GM23338 (cell line): ENCODE measurements at regions not wholly inside any gene's neighbourhood (a gene's known extent, or its start where the extent isn't known, plus 50 kb on each side); places are given as distances from the start of the nearest gene placed in this dataset.

Source experiments
- ATAC-seq: fragments of 200-7000 bp; cut with Tn5 transposase; 3 replicates; pipeline ENCODE4 v1.9.1; 2020
- DNase-seq: peaks from one replicate; pipeline ENCODE4 v3.0.0-alpha.2; 2015; ENCODE audit warnings: low spot score
- H2AFZ ChIP-seq: fragments of 200-600 bp; sonication (generic); 2 replicates; pipeline ENCODE4 v1.8.0; 2016; ENCODE audit warnings: antibody characterized with exemption, mild to moderate bottlenecking, moderate library complexity
- H3F3A ChIP-seq: fragments of 200-600 bp; sonication (generic); replicated peaks from 2 replicates; pipeline ENCODE4 v1.8.0; 2017; ENCODE audit warnings: antibody characterized with exemption, mixed run types, low read depth
- H3K27ac ChIP-seq: fragments of 200-600 bp; sonication (generic); 2 replicates; pipeline ENCODE4 v1.6.1; 2016; ENCODE audit warnings: low read depth
- H3K27me3 ChIP-seq: fragments of 200-600 bp; sonication (generic); 2 replicates; pipeline ENCODE4 v1.8.0; 2016; ENCODE audit warnings: mild to moderate bottlenecking, mixed run types, moderate library complexity; ENCODE audit not compliant: insufficient read depth
- H3K36me3 ChIP-seq: fragments of 200-600 bp; sonication (generic); 2 replicates; pipeline ENCODE4 v1.8.0; 2016; ENCODE audit warnings: mild to moderate bottlenecking; ENCODE audit not compliant: insufficient read depth
- H3K4me1 ChIP-seq: fragments of 200-600 bp; sonication (generic); 2 replicates; pipeline ENCODE4 v1.8.0; 2016; ENCODE audit warnings: mild to moderate bottlenecking, moderate library complexity; ENCODE audit not compliant: insufficient read depth
- H3K4me2 ChIP-seq: fragments of 200-600 bp; sonication (generic); 2 replicates; pipeline ENCODE4 v1.7.1; 2017; ENCODE audit warnings: mixed run types
- H3K4me3 ChIP-seq: fragments of 200-600 bp; sonication (generic); 2 replicates; pipeline ENCODE4 v1.6.1; 2016; ENCODE audit warnings: mixed run types
- H3K79me2 ChIP-seq: fragments of 200-600 bp; sonication (generic); replicated peaks from 2 replicates; pipeline ENCODE4 v1.8.0; 2017; ENCODE audit warnings: mild to moderate bottlenecking; ENCODE audit not compliant: insufficient read depth
- H3K9me2 ChIP-seq: fragments of 200-600 bp; sonication (generic); 2 replicates; pipeline ENCODE4 v1.8.0; 2017; ENCODE audit not compliant: insufficient read depth
- H4K20me1 ChIP-seq: fragments of 200-600 bp; sonication (generic); replicated peaks from 2 replicates; pipeline ENCODE4 v1.8.0; 2017; ENCODE audit warnings: mild to moderate bottlenecking; ENCODE audit not compliant: insufficient read depth
- H3K27ac Mint-ChIP-seq: 2 replicates; pipeline ENCODE4 v1.8.0; 2020; ENCODE audit warnings: inconsistent platforms, mild to moderate bottlenecking, moderate library complexity, mixed read lengths
- H3K27me3 Mint-ChIP-seq: 3 replicates; pipeline ENCODE4 v1.8.0; 2022; ENCODE audit warnings: low read depth, mild to moderate bottlenecking, moderate library complexity, mixed read lengths, inconsistent platforms; ENCODE audit not compliant: insufficient read depth, poor library complexity
- H3K36me3 Mint-ChIP-seq: 3 replicates; pipeline ENCODE4 v1.8.0; 2021; ENCODE audit warnings: low read depth, mild to moderate bottlenecking, inconsistent platforms, moderate library complexity, mixed read lengths
- H3K4me1 Mint-ChIP-seq: 3 replicates; pipeline ENCODE4 v1.8.0; 2020; ENCODE audit warnings: mild to moderate bottlenecking, inconsistent platforms, mixed read lengths
- H3K4me3 Mint-ChIP-seq: 3 replicates; pipeline ENCODE4 v1.8.0; 2021; ENCODE audit warnings: moderate library complexity, mild to moderate bottlenecking, inconsistent platforms, mixed read lengths
- H3K9me3 Mint-ChIP-seq: 3 replicates; pipeline ENCODE4 v1.8.0; 2020; ENCODE audit warnings: moderate library complexity, mild to moderate bottlenecking, inconsistent platforms, mixed read lengths
- CREB1 ChIP-seq: fragments of 250-450 bp; sonication (Bioruptor Pico); IDR thresholded peaks from 2 replicates; pipeline ENCODE4 v1.5.0; 2020; ENCODE audit warnings: low read depth, mild to moderate bottlenecking, moderate library complexity
- CTCF ChIP-seq, 2 experiments: fragments of 200-600 bp in 1 of 2; sonication (generic) in 1 of 2; conservative IDR thresholded peaks; 2 replicates each; pipeline versions ENCODE4 v1.5.1 to v1.6.1; 2016 to 2017; ENCODE audit warnings: antibody characterized with exemption in 2 of 2, low read depth in 2 of 2, mild to moderate bottlenecking in 2 of 2, moderate library complexity in 1 of 2
- ETS1 ChIP-seq: IDR thresholded peaks from 2 replicates; pipeline ENCODE4 v1.6.1; 2016; ENCODE audit warnings: antibody characterized with exemption
- EZH2phosphoT487 ChIP-seq: fragments of 200-600 bp; sonication (generic); IDR thresholded peaks from one replicate; pipeline ENCODE4 v1.8.1; 2018; ENCODE audit warnings: antibody characterized with exemption; ENCODE audit not compliant: unreplicated experiment
- JUNB ChIP-seq: IDR thresholded peaks from one replicate; pipeline ENCODE4 v1.6.1; 2016; ENCODE audit warnings: antibody characterized with exemption; ENCODE audit not compliant: unreplicated experiment
- NANOG ChIP-seq: IDR thresholded peaks from 2 replicates; pipeline ENCODE4 v1.6.1; 2016; ENCODE audit warnings: antibody characterized with exemption, borderline replicate concordance
- POLR2AphosphoS5 ChIP-seq: IDR thresholded peaks from 2 replicates; pipeline ENCODE4 v1.6.1; 2016; ENCODE audit warnings: antibody characterized with exemption, low read depth
- REST ChIP-seq: IDR thresholded peaks from one replicate; pipeline ENCODE4 v1.6.1; 2018; ENCODE audit warnings: antibody characterized with exemption; ENCODE audit not compliant: unreplicated experiment
- STAT1 ChIP-seq: IDR thresholded peaks from one replicate; pipeline ENCODE4 v1.6.1; 2016; ENCODE audit warnings: antibody characterized with exemption; ENCODE audit not compliant: unreplicated experiment
- ZNF114 ChIP-seq: fragments of 250-450 bp; sonication (Bioruptor Pico); IDR thresholded peaks from 2 replicates; pipeline ENCODE4 v1.5.0; 2020; ENCODE audit warnings: mild to moderate bottlenecking, moderate library complexity
- ZNF331 ChIP-seq: fragments of 250-450 bp; sonication (Bioruptor Pico); IDR thresholded peaks from 2 replicates; pipeline ENCODE4 v1.5.0; 2020; ENCODE audit warnings: low read depth, mild to moderate bottlenecking, moderate library complexity
- ZNF462 ChIP-seq: fragments of 250-450 bp; sonication (Bioruptor Pico); IDR thresholded peaks from 2 replicates; pipeline ENCODE4 v1.5.0; 2020; ENCODE audit warnings: mild to moderate bottlenecking, moderate library complexity

- ATAC-seq (peak; percentile 50), DNase-seq (peak; percentile 28)
- no peak overlapping the region for H3K4me3 Mint-ChIP-seq
- Histone ChIP-seq H4K20me1 (no peaks in the 10 kb centered on the region), H3K27me3 (no peaks in the 10 kb centered on the region), H3K79me2 (no peaks in the 10 kb centered on the region), H3K27ac (no peak overlapping the region), H2AFZ (no peak overlapping the region), H3K36me3 (no peaks in the 10 kb centered on the region), H3K4me3 (no peak overlapping the region), H3K4me1 (peaks cover 8% of the 10 kb centered on the region), H3K9me2 (no peaks in the 10 kb centered on the region), H3K4me2 (peak overlapping the region; percentile 45), H3F3A (no peaks in the 10 kb centered on the region)
- H3K36me3 Mint-ChIP-seq, result peaks cover 15% of the 10 kb centered on the region
- H3K27me3 Mint-ChIP-seq, result no peaks in the 10 kb centered on the region
- H3K9me3 Mint-ChIP-seq, result peaks cover 13% of the 10 kb centered on the region
- TF ChIP-seq ZNF114 (no peak), POLR2AphosphoS5 (no peak), NANOG (no peak), JUNB (no peak), ZNF331 (CRISPR knock-in tag) (no peak), ZNF462 (CRISPR knock-in tag) (no peak), CTCF (conservative IDR thresholded peaks at IDR 0.05; ENCODE audit: low read depth in 2 of 2) (no peak), EZH2phosphoT487 (no peak), REST (no peak), CREB1 (CRISPR knock-in tag) (no peak), STAT1 (no peak), ETS1 (no peak)
- no peak overlapping the region for H3K27ac Mint-ChIP-seq
- peaks cover 31% of the 10 kb centered on the region for H3K4me1 Mint-ChIP-seq
Observed at GRCh38 chrX:75609406-75609805, 86.6 kb upstream of the ZDHHC15 start.
